GM19455 (cell line): ENCODE measurements at regions not wholly inside any gene's neighbourhood (a gene's known extent, or its start where the extent isn't known, plus 50 kb on each side); places are given as distances from the start of the nearest gene placed in this dataset.

Experiments
- ATAC-seq: cut with Tn5 transposase; IDR thresholded peaks from one replicate; pipeline ENCODE4 v1.9.1; 2021; ENCODE audit not compliant: unreplicated experiment

GRCh38 chr1:14476170-14476955 is 122.1 kb upstream of the KAZN start:
- no peak for ATAC-seq

DNA sequence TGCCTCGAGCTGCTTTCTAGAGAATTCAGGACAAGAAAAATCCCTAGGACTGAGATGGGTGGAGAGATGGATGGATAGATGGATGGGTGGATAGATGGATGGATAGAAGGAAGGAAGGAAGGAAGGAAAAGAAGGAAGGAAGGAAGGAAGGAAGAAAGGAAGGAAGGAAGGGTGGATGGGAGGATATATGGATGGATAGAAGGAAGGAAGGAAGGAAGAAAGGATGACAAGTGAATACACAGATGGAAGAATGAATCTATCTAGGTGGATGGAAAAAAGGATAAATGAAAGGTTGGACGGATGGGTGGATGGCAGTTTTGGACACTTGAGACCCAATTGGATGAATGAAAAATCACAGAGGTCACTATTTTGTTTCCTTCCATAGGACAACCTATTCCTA is 120.4 kb upstream of the KAZN start:
- no peak for ATAC-seq

DNA sequence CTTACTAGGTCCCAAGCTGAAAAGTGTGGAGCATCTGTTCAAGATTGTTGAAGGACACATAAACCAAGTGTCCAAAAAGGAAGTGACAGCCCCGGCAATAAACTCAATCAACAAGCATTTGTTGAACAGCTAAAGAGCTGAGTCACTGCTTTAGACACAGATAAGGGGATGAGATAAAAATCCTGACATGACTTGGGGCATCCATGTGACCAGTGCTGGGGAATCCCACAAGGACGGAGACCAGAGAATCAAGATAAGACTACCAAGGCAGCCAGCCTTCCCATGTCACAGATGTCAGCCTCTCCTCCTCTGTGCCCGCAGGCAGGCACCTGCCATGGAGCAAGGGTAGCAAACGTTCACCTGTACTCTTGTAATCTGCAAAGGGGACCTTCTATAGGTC is 118.6 kb upstream of the KAZN start:
- no peak for ATAC-seq

GRCh38 chr1:14482784-14483450 is 115.6 kb upstream of the KAZN start:
- ATAC-seq, result no peak

- no peak for ATAC-seq
Measured at GRCh38 chr1:14485285-14485684, 113.2 kb upstream of the KAZN start.

GRCh38 chr1:14486401-14487201 is 111.9 kb upstream of the KAZN start:
- no peak for ATAC-seq

- ATAC-seq, result no peak
Measured at GRCh38 chr1:14487671-14488070, 110.8 kb upstream of the KAZN start.

GRCh38 chr1:14494911-14495310 is 103.6 kb upstream of the KAZN start:
- ATAC-seq, result no peak

DNA sequence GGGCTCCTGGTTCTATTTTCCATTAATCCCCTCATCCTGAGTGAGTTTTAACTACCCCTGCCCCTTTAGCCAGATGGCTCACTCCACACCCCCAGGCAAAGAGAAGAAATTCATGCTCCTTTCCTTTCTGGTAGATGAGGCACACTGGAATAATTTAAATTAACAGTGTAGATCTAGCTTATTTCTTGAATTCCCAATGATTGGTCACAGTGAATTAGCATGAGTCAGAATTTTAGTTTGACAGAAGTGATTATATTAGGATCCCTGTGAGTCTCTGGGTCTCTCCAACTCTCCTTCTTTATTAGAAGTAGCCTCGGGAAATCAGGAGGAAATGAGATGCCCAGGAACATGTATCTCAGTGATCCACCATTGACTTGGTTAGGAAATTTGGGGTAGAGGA is 103.1 kb upstream of the KAZN start:
- no peak for ATAC-seq

GRCh38 chr1:14495996-14496395 is 102.5 kb upstream of the KAZN start:
- ATAC-seq, result no peak

- ATAC-seq, result no peak
Measured at GRCh38 chr1:14498839-14499238, 99.6 kb upstream of the KAZN start.

GRCh38 chr1:14499312-14500040 is 99.0 kb upstream of the KAZN start:
- ATAC-seq, result no peak

DNA sequence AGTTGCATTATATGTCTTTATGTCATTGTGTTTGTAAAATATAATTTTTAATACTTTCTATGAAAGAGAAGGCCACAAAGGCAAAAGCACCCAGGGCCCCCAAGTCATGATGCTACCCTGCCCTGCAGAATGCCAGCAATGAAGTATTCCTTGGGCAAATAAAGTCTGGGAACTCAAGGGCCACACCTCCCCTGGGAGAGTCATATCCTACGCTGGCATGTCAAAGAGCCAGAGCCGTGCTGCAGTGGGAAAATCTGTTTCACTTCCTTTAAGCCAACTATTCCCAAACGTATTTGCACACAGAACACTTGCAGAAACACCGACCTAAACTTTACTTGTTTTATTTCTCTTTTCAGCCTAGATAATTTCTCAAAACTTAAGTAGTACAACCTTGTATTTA is 98.4 kb upstream of the KAZN start:
- ATAC-seq, result no peak

GRCh38 chr1:14500912-14501311 is 97.6 kb upstream of the KAZN start:
- ATAC-seq, result no peak

DNA sequence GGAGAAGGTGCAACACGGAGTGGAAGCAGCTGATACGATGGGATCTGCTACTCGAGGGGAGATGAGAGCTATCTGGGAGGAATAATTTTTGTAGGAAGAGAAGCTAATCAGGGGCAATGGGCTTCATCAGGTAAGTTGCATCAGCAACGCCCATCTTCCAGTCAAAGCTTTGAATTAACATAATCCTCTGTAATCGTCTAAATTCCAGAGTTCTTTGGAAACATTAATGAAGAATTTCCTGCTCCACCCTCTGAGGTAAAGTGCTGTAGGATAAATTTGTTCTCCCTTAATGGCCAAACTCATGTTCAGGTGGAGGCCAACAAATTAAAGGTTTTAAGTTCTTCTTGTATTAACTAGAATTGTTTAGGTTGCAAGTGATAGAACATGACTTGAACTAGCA is 94.0 kb upstream of the KAZN start:
- ATAC-seq, result no peak

DNA sequence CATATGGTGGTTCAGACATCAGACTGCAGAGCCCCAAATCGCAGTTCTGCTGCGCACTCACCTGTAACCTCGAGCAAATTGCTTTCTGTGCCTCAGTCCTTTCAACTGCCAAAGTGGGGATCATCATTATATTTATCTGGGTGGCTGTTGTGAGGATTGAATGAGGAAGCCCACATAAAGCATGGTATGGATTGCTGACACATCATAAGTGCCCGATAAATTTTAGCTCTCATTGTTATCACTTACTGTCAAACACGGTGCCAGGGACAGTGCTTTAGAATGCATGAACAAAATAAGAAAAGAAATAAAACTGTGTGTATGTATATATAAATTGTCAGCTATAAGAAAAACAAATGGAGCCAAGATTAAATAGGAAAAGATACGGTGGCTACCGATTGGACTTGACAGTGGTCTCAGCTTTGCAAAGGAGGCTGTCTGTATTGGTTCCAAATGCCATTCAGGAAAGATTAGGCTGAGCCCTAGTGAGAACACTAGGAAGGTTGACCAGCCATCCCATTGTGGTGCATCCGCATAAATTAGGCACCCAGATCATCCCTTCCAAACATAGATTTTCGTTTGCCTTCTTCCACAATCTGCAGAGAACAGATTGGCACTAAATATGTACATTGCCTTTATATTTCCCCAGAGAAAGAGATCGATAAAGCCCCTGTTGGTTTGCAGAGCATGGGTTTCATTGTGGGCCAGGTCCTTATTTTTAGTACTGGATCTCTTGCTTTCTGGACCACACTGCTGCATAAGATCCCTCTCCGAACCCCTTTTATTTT is 91.8 kb upstream of the KAZN start:
- ATAC-seq, result no peak

- no peak for ATAC-seq
Measured at GRCh38 chr1:14507262-14507661, 91.2 kb upstream of the KAZN start.

GRCh38 chr1:14508613-14509012 is 89.9 kb upstream of the KAZN start:
- no peak for ATAC-seq

- no peak for ATAC-seq
Measured at GRCh38 chr1:14511166-14511680, 87.3 kb upstream of the KAZN start.
